HEK293 (cell line): ENCODE measurements at regions not wholly inside any gene's neighbourhood (a gene's known extent, or its start where the extent isn't known, plus 50 kb on each side); places are given as distances from the start of the nearest gene placed in this dataset.

Source experiments
- CTCF ChIA-PET: fragments of 350-600 bp; formaldehyde crosslinking; extraction: SDS; loops from one replicate; lab custom pipeline; 2021; ENCODE audit warnings: antibody characterized with exemption; lab: Yijun Ruan, JAX
- POLR2A ChIA-PET: fragments of 300-600 bp; formaldehyde crosslinking; extraction: SDS; loops from one replicate; lab custom pipeline; 2020; ENCODE audit warnings: antibody characterized with exemption, inconsistent platforms; lab: Yijun Ruan, JAX
- H3K27ac ChIP-seq: fragments of 200-500 bp; sonication (Bioruptor generic); 2 replicates; pipeline ENCODE4 v1.5.1; 2014; ENCODE audit warnings: low read depth, low read length, control low read depth, inconsistent platforms; ENCODE audit errors: extremely low read depth
- H3K36me3 ChIP-seq, 2 experiments: fragments of 200-500 bp in 1 of 2; sonication (Bioruptor generic) in 1 of 2; 1 replicate in 1 of 2; 2 replicates in 1 of 2; pipeline ENCODE4 v1.5.1; 2014 to 2017; ENCODE audit warnings: inconsistent platforms in 2 of 2, low read length in 2 of 2; ENCODE audit not compliant: control insufficient read depth in 2 of 2, insufficient read depth in 1 of 2
- H3K4me1 ChIP-seq: fragments of 200-500 bp; sonication (Bioruptor generic); 2 replicates; pipeline ENCODE4 v1.5.1; 2014; ENCODE audit warnings: mild to moderate bottlenecking, low read length, inconsistent platforms; ENCODE audit not compliant: control insufficient read depth, insufficient read depth
- H3K4me3 ChIP-seq: 2 replicates; pipeline ENCODE4 v1.5.1; 2011; ENCODE audit warnings: low read depth, mild to moderate bottlenecking, control low read depth, low read length, moderate library complexity
- H3K9me3 ChIP-seq: fragments of 200-500 bp; sonication (Bioruptor generic); 2 replicates; pipeline ENCODE4 v1.5.1; 2014; ENCODE audit warnings: low read depth, low read length, inconsistent platforms; ENCODE audit not compliant: control insufficient read depth, insufficient read depth
- BCL11B ChIP-seq: fragments of 450-650 bp; formaldehyde crosslinking; IDR thresholded peaks from 2 replicates; pipeline ENCODE4 v1.5.1; 2016; ENCODE audit warnings: low read depth, missing biosample characterization, missing genetic modification characterization
- HOXD13 ChIP-seq: sonication (generic); formaldehyde crosslinking; IDR thresholded peaks from 2 replicates; pipeline ENCODE4 v1.8.0; 2022; ENCODE audit warnings: missing genetic modification reagents, borderline replicate concordance
- OSR2 ChIP-seq: fragments of 450-650 bp; formaldehyde crosslinking; IDR thresholded peaks from 2 replicates; pipeline ENCODE4 v1.5.1; 2016; ENCODE audit warnings: missing biosample characterization, missing genetic modification characterization
- OVOL3 ChIP-seq: fragments of 450-650 bp; formaldehyde crosslinking; IDR thresholded peaks from 2 replicates; pipeline ENCODE4 v1.5.1; 2016; ENCODE audit warnings: missing biosample characterization, missing genetic modification characterization
- PRDM10 ChIP-seq: fragments of 450-650 bp; formaldehyde crosslinking; IDR thresholded peaks from 2 replicates; pipeline ENCODE4 v1.5.1; 2016; ENCODE audit warnings: missing biosample characterization, missing genetic modification characterization
- ZBTB48 ChIP-seq: fragments of 450-650 bp; formaldehyde crosslinking; IDR thresholded peaks from 2 replicates; pipeline ENCODE4 v1.5.1; 2016; ENCODE audit warnings: missing biosample characterization, missing genetic modification characterization
- ZNF155 ChIP-seq: fragments of 450-650 bp; formaldehyde crosslinking; IDR thresholded peaks from 2 replicates; pipeline ENCODE4 v1.5.1; 2016; ENCODE audit warnings: missing biosample characterization, missing genetic modification characterization
- ZNF423 ChIP-seq: fragments of 450-650 bp; formaldehyde crosslinking; IDR thresholded peaks from 2 replicates; pipeline ENCODE4 v1.5.1; 2016; ENCODE audit warnings: missing biosample characterization, missing genetic modification characterization
- ZNF518A ChIP-seq: fragments of 450-650 bp; formaldehyde crosslinking; conservative IDR thresholded peaks from 2 replicates; pipeline ENCODE4 v1.5.1; 2016; ENCODE audit warnings: low read depth, missing biosample characterization, missing genetic modification characterization
- ZNF549 ChIP-seq: fragments of 450-650 bp; IDR thresholded peaks from 2 replicates; pipeline ENCODE4 v1.5.1; 2018; ENCODE audit warnings: missing biosample characterization, missing genetic modification characterization, mild to moderate bottlenecking, inconsistent platforms, moderate library complexity
- ZNF600 ChIP-seq: fragments of 450-650 bp; formaldehyde crosslinking; IDR thresholded peaks from 2 replicates; pipeline ENCODE4 v1.5.1; 2016; ENCODE audit warnings: missing biosample characterization, missing genetic modification characterization
- ZNF658 ChIP-seq: fragments of 450-650 bp; formaldehyde crosslinking; IDR thresholded peaks from 2 replicates; pipeline ENCODE4; 2016; ENCODE audit warnings: missing biosample characterization, missing genetic modification characterization
- ZNF677 ChIP-seq: fragments of 450-650 bp; IDR thresholded peaks from 2 replicates; pipeline ENCODE4 v1.5.0; 2018; ENCODE audit warnings: missing biosample characterization, mild to moderate bottlenecking, missing genetic modification characterization, moderate library complexity
- ZSCAN30 ChIP-seq: fragments of 450-650 bp; IDR thresholded peaks from 2 replicates; pipeline ENCODE4 v1.5.1; 2018; ENCODE audit warnings: missing biosample characterization, mild to moderate bottlenecking, missing genetic modification characterization, moderate library complexity
- ZSCAN4 ChIP-seq: fragments of 450-650 bp; formaldehyde crosslinking; IDR thresholded peaks from 2 replicates; pipeline ENCODE4 v1.5.1; 2017; ENCODE audit warnings: missing biosample characterization, missing genetic modification characterization

GRCh38 chr10:131422731-131423130 lies 111.2 kb upstream of the TCERG1L start:
- H3K9me3 ChIP-seq = no peaks in the 10 kb centered on the region
- H3K36me3 ChIP-seq = no peaks in the 10 kb centered on the region
- H3K4me3 ChIP-seq = no peak overlapping the region
- H3K4me1 ChIP-seq = no peaks in the 10 kb centered on the region
- POLR2A ChIA-PET = no interaction called here
- CTCF ChIA-PET = no interaction called here
- no peak for TF ChIP-seq HOXD13 (CRISPR knock-in tag)
- TF ChIP-seq, all 188 proteins: peak for 0
- no peak overlapping the region for H3K27ac ChIP-seq

- H3K4me3 ChIP-seq = no peak overlapping the region
- CTCF ChIA-PET = no interaction called here
- H3K36me3 ChIP-seq = no peaks in the 10 kb centered on the region
- H3K27ac ChIP-seq = no peak overlapping the region
- no peaks in the 10 kb centered on the region for H3K4me1 ChIP-seq
- POLR2A ChIA-PET = no interaction called here
- H3K9me3 ChIP-seq = no peaks in the 10 kb centered on the region
- TF ChIP-seq ZNF549 (no peak), OSR2 (tag by site-specific recombination) (no peak), PRDM10 (tag by site-specific recombination) (no peak), ZNF600 (tag by site-specific recombination) (no peak), BCL11B (tag by site-specific recombination) (no peak), ZNF155 (tag by site-specific recombination) (no peak), ZSCAN30 (no peak), ZNF677 (tag by site-specific recombination) (no peak), ZNF423 (tag by site-specific recombination) (no peak), ZNF518A (tag by site-specific recombination) (no peak), ZNF658 (tag by site-specific recombination) (no peak), OVOL3 (tag by site-specific recombination) (no peak), ZSCAN4 (tag by site-specific recombination) (no peak), ZBTB48 (no peak)
These were observed 112.5 kb upstream of the TCERG1L start for GRCh38 chr10:131424053-131424452.
